Fibroblast of villous mesenchyme (primary cell): ENCODE measurements at regions not wholly inside any gene's neighbourhood (a gene's known extent, or its start where the extent isn't known, plus 50 kb on each side); places are given as distances from the start of the nearest gene placed in this dataset.

Experiments used
- DNase-seq: peaks from one replicate; pipeline ENCODE4 v3.0.0-alpha.2; 2010; ENCODE audit warnings: low read depth
- H3K4me3 ChIP-seq: 2 replicates; pipeline ENCODE4 v1.5.1; 2011; ENCODE audit warnings: low read depth, mild to moderate bottlenecking, low read length
- CTCF ChIP-seq: IDR thresholded peaks from 2 replicates; pipeline ENCODE4 v1.5.1; 2012; ENCODE audit warnings: low read depth, mild to moderate bottlenecking, low read length; ENCODE audit not compliant: insufficient read depth

- no peak for DNase-seq
- TF ChIP-seq CTCF: no peak
- H3K4me3 ChIP-seq: no peak overlapping the region
Measured at GRCh38 chr2:100675855-100676254, 113.1 kb downstream of the PDCL3 start.

- DNase-seq: no peak
- no peak overlapping the region for H3K4me3 ChIP-seq
- TF ChIP-seq CTCF: no peak
Measured at GRCh38 chr2:100676346-100676745, 113.6 kb downstream of the PDCL3 start.

- TF ChIP-seq CTCF: no peak
Measured at GRCh38 chr2:100677611-100678185, 114.9 kb downstream of the PDCL3 start.

GRCh38 chr2:100679211-100679610 is 116.4 kb downstream of the PDCL3 start:
- no peak for TF ChIP-seq CTCF
- H3K4me3 ChIP-seq: no peak overlapping the region
- no peak for DNase-seq

More at GRCh38 chr2:100677611-100678185, 114.9 kb downstream of the PDCL3 start:
- H3K4me3 ChIP-seq: no peak overlapping the region
- DNase-seq: no peak

GRCh38 chr2:100682536-100682935 is 119.7 kb downstream of the PDCL3 start:
- H3K4me3 ChIP-seq: no peak overlapping the region
- no peak for TF ChIP-seq CTCF
- DNase-seq: no peak

GRCh38 chr2:100683231-100683630 is 120.4 kb downstream of the PDCL3 start:
- H3K4me3 ChIP-seq: no peak overlapping the region
- DNase-seq: no peak
- TF ChIP-seq CTCF: no peak

- TF ChIP-seq CTCF: no peak
- DNase-seq: no peak
- no peak overlapping the region for H3K4me3 ChIP-seq
Measured at GRCh38 chr2:100691846-100692245, 128.1 kb upstream of the NPAS2 start.
